IMR-90 (cell line): ENCODE measurements at regions not wholly inside any gene's neighbourhood (a gene's known extent, or its start where the extent isn't known, plus 50 kb on each side); places are given as distances from the start of the nearest gene placed in this dataset.

ENCODE experiments used
- ATAC-seq: fragments of 200-7000 bp; cut with Tn5 transposase; 2 replicates; pipeline ENCODE4 v1.9.1; 2020; ENCODE audit warnings: low read depth, mild to moderate bottlenecking, moderate library complexity
- BruUV-seq: library from RNA; stranded (reverse); fragments of 400-500 nt; replicated peaks from 2 replicates; lab custom pipeline; 2021; lab: Mats Ljungman, UMichigan
- CTCF ChIA-PET: fragments of 300-600 bp; formaldehyde crosslinking; extraction: SDS; loops from one replicate; lab custom pipeline; 2021; ENCODE audit warnings: antibody characterized with exemption; lab: Yijun Ruan, JAX
- POLR2A ChIA-PET: fragments of 300-600 bp; sonication (Branson Sonifier 250); formaldehyde crosslinking; loops from one replicate; lab custom pipeline; 2022; ENCODE audit warnings: antibody characterized with exemption; ENCODE audit not compliant: unreplicated experiment; lab: Charles Lee
- DNase-seq: peaks from one replicate; pipeline ENCODE4 v3.0.0; 2013
- H2AFZ ChIP-seq: replicated peaks from 2 replicates; pipeline ENCODE3; 2013; ENCODE audit warnings: low read length, mild to moderate bottlenecking; ENCODE audit not compliant: poor library complexity
- H2AK5ac ChIP-seq: 2 replicates; pipeline ENCODE4 v1.6.1; 2013; ENCODE audit warnings: low read depth, low read length, inconsistent platforms
- H2AK9ac ChIP-seq: replicated peaks from 2 replicates; pipeline ENCODE3; 2013; ENCODE audit warnings: mild to moderate bottlenecking, low read depth, low read length, moderate library complexity; ENCODE audit not compliant: poor library complexity
- H2BK120ac ChIP-seq: 2 replicates; pipeline ENCODE4 v1.6.1; 2013; ENCODE audit warnings: low read depth, low read length, inconsistent platforms
- H2BK15ac ChIP-seq: 3 replicates; pipeline ENCODE4 v1.6.1; 2013; ENCODE audit warnings: low read depth, low read length, inconsistent platforms
- H2BK20ac ChIP-seq: 2 replicates; pipeline ENCODE4 v1.6.1; 2013; ENCODE audit warnings: low read depth, mild to moderate bottlenecking, inconsistent platforms, low read length, moderate library complexity
- H2BK5ac ChIP-seq: 2 replicates; pipeline ENCODE4 v1.6.1; 2013; ENCODE audit warnings: mild to moderate bottlenecking, low read depth, low read length, inconsistent platforms; ENCODE audit not compliant: poor library complexity, severe bottlenecking
- H3K14ac ChIP-seq: replicated peaks from 2 replicates; pipeline ENCODE4 v1.6.1; 2013; ENCODE audit warnings: low read depth, low read length, inconsistent platforms
- H3K18ac ChIP-seq: 2 replicates; pipeline ENCODE4 v1.6.1; 2013; ENCODE audit warnings: low read depth, low read length, control low read depth
- H3K23ac ChIP-seq: 2 replicates; pipeline ENCODE4 v1.6.1; 2013; ENCODE audit warnings: low read depth, low read length, inconsistent platforms
- H3K27ac ChIP-seq: 2 replicates; pipeline ENCODE4 v1.5.1; 2013; ENCODE audit warnings: mild to moderate bottlenecking, control low read depth, low read length; ENCODE audit not compliant: insufficient read depth
- H3K27me3 ChIP-seq: 2 replicates; pipeline ENCODE4 v1.6.1; 2013; ENCODE audit warnings: low read length; ENCODE audit not compliant: control insufficient read depth, insufficient read depth
- H3K36me3 ChIP-seq: 2 replicates; pipeline ENCODE4 v1.6.1; 2013; ENCODE audit warnings: low read length, mixed read lengths; ENCODE audit not compliant: control insufficient read depth, insufficient read depth
- H3K4ac ChIP-seq: 2 replicates; pipeline ENCODE4 v1.6.1; 2013; ENCODE audit warnings: low read depth, low read length, inconsistent platforms
- H3K4me1 ChIP-seq: 2 replicates; pipeline ENCODE4 v1.6.1; 2013; ENCODE audit warnings: low read length, mixed read lengths; ENCODE audit not compliant: control insufficient read depth, insufficient read depth
- H3K4me2 ChIP-seq: 2 replicates; pipeline ENCODE4 v1.6.1; 2013; ENCODE audit warnings: low read depth, mild to moderate bottlenecking, control low read depth, low read length, moderate library complexity
- H3K4me3 ChIP-seq: 2 replicates; pipeline ENCODE4 v1.5.1; 2013; ENCODE audit warnings: low read depth, mild to moderate bottlenecking, control low read depth, low read length, moderate library complexity; ENCODE audit not compliant: insufficient read depth
- H3K56ac ChIP-seq: 2 replicates; pipeline ENCODE4 v1.6.1; 2013; ENCODE audit warnings: low read length, inconsistent platforms; ENCODE audit not compliant: insufficient read depth; ENCODE audit errors: extremely low read depth
- H3K79me1 ChIP-seq, 2 experiments: 2 replicates each; pipeline ENCODE4 v1.6.1; 2013; ENCODE audit warnings: low read length in 2 of 2, inconsistent platforms in 1 of 2, low read depth in 1 of 2
- H3K9ac ChIP-seq: 2 replicates; pipeline ENCODE4 v1.6.1; 2013; ENCODE audit warnings: low read depth, low read length, control low read depth
- H3K9me1 ChIP-seq: 2 replicates; pipeline ENCODE4 v1.6.1; 2013; ENCODE audit warnings: low read length, inconsistent platforms; ENCODE audit not compliant: insufficient read depth
- H3K9me3 ChIP-seq: 2 replicates; pipeline ENCODE4 v1.6.1; 2013; ENCODE audit warnings: low read length; ENCODE audit not compliant: control insufficient read depth, insufficient read depth
- H4K20me1 ChIP-seq: 2 replicates; pipeline ENCODE4 v1.6.1; 2013; ENCODE audit warnings: low read length, inconsistent platforms; ENCODE audit not compliant: insufficient read depth
- H4K5ac ChIP-seq: 2 replicates; pipeline ENCODE4 v1.6.1; 2013; ENCODE audit warnings: mild to moderate bottlenecking, low read depth, low read length, control low read depth
- H4K8ac ChIP-seq, 2 experiments: 2 replicates each; pipeline ENCODE4 v1.6.1; 2013; ENCODE audit warnings: low read depth in 2 of 2, low read length in 2 of 2, control low read depth in 1 of 2, inconsistent platforms in 1 of 2
- H4K91ac ChIP-seq: 2 replicates; pipeline ENCODE4 v1.6.1; 2013; ENCODE audit warnings: low read depth, low read length, inconsistent platforms; ENCODE audit not compliant: insufficient read depth
- BHLHE40 ChIP-seq: fragments of 150-350 bp; IDR thresholded peaks from 2 replicates; pipeline ENCODE4 v1.6.1; 2016; ENCODE audit warnings: mild to moderate bottlenecking, low read depth, low read length
- CEBPB ChIP-seq: IDR thresholded peaks from 2 replicates; pipeline ENCODE4 v1.6.1; 2012; ENCODE audit warnings: low read depth, low read length, improper control_type of control experiment
- CHD1 ChIP-seq: IDR thresholded peaks from 2 replicates; pipeline ENCODE4 v1.6.1; 2012; ENCODE audit warnings: low read depth, low read length, improper control_type of control experiment
- FOS ChIP-seq: fragments of 150-350 bp; IDR thresholded peaks from 2 replicates; pipeline ENCODE4 v1.6.1; 2016; ENCODE audit warnings: low read depth, low read length
- MAFK ChIP-seq: IDR thresholded peaks from 2 replicates; pipeline ENCODE4 v1.6.1; 2012; ENCODE audit warnings: low read depth, low read length, improper control_type of control experiment
- MAZ ChIP-seq: IDR thresholded peaks from 2 replicates; pipeline ENCODE4 v1.6.1; 2012; ENCODE audit warnings: low read depth, mild to moderate bottlenecking, low read length, improper control_type of control experiment, moderate library complexity, borderline replicate concordance
- MXI1 ChIP-seq: IDR thresholded peaks from 2 replicates; pipeline ENCODE4 v1.6.1; 2012; ENCODE audit warnings: low read depth, mild to moderate bottlenecking, low read length, moderate library complexity, borderline replicate concordance
- NFE2L2 ChIP-seq: fragments of 150-350 bp; IDR thresholded peaks from 2 replicates; pipeline ENCODE4 v1.6.1; 2016; ENCODE audit warnings: low read depth, mild to moderate bottlenecking, low read length
- POLR2A ChIP-seq: IDR thresholded peaks from 2 replicates; pipeline ENCODE4 v1.6.1; 2012; ENCODE audit warnings: mild to moderate bottlenecking, low read depth, low read length
- RAD21 ChIP-seq: IDR thresholded peaks from 2 replicates; pipeline ENCODE4 v1.6.1; 2012; ENCODE audit warnings: low read length, improper control_type of control experiment
- RCOR1 ChIP-seq: IDR thresholded peaks from 2 replicates; pipeline ENCODE4 v1.6.1; 2012; ENCODE audit warnings: mild to moderate bottlenecking, low read length, improper control_type of control experiment; ENCODE audit not compliant: insufficient replicate concordance
- RFX5 ChIP-seq: IDR thresholded peaks from 2 replicates; pipeline ENCODE4 v1.8.0; 2012; ENCODE audit warnings: low read depth, mild to moderate bottlenecking, low read length, moderate library complexity
- SMC3 ChIP-seq: fragments of 150-350 bp; IDR thresholded peaks from 2 replicates; pipeline ENCODE4 v1.6.1; 2016; ENCODE audit warnings: low read depth, mild to moderate bottlenecking, antibody characterized with exemption, low read length, moderate library complexity
- WGBS, 2 experiments: methylation state at CpG; one replicate each; pipeline versions ENCODE4 v1.1.5 to v1.1.7; 2013; ENCODE audit warnings: missing lambda C conversion rate in 2 of 2; ENCODE audit not compliant: insufficient read length in 1 of 2; ENCODE audit errors: extremely low coverage in 2 of 2; 5-methylcytosine and 5-hydroxymethylcytosine counted together
- dilution Hi-C: fragments of 300-500 bp; cut with HindIII; formaldehyde crosslinking; loops from one replicate; pipeline ENCODE4 v1.14.3; 2018; ENCODE audit warnings: low sequenced_read_pairs; ENCODE audit not compliant: unreplicated experiment
- in situ Hi-C: fragments of 300-500 bp; cut with MboI; formaldehyde crosslinking; loops from 3 replicates; pipeline ENCODE4 v1.14.3; 2019; ENCODE audit warnings: low sequenced_read_pairs, inconsistent platforms, mixed read lengths
- intact Hi-C: fragments of 100-400 bp; cut with micrococcal nuclease; formaldehyde crosslinking; loops from 2 replicates; pipeline ENCODE4 v1.10.0; 2022
- TF ChIP-seq, protein P1 (sequence below): conservative IDR thresholded peaks from 2 replicates; pipeline ENCODE4 v1.5.1; 2012; ENCODE audit warnings: mild to moderate bottlenecking, low read depth, low read length, improper control_type of control experiment
- TF ChIP-seq, protein P2 (sequence below): fragments of 150-350 bp; IDR thresholded peaks from 2 replicates; pipeline ENCODE4 v1.6.1; 2017; ENCODE audit warnings: mild to moderate bottlenecking, antibody characterized with exemption, low read length, low read depth
- TF ChIP-seq, protein P3 (sequence below): fragments of 150-350 bp; IDR thresholded peaks from 2 replicates; pipeline ENCODE4 v1.6.1; 2016; ENCODE audit warnings: low read depth, mild to moderate bottlenecking, low read length, moderate library complexity, borderline replicate concordance

DNA sequence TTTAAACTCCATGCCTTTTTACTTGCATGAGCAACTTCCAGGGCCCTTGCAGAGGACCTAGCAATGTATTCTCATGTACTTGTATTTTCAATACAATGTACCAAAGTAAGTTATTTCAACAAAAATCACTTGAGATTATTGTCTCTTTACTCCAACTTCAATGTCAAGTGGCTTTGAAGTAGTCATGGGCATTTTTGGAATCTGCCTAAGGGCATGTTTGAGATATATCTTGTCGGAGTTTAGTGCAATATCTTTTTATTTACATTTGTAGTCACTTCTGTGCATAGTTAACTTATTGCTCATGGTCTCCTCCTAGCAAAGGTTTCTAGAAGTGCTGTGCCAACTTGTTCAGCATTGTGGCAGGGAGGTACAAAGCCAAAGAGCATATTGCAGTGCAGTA, 508.7 kb upstream of the SEMA3D start:
- no peaks in the 10 kb centered on the region for H4K20me1 ChIP-seq
- peak; percentile 15 for DNase-seq

More for the DNA sequence above, 508.7 kb upstream of the SEMA3D start:
- Histone ChIP-seq H3K23ac (no peak overlapping the region), H3K27ac (no peak overlapping the region), H3K14ac (no peak overlapping the region), H2BK120ac (no peak overlapping the region), H2AFZ (no peak overlapping the region), H3K4ac (no peak overlapping the region), H4K5ac (no peak overlapping the region), H3K56ac (no peak overlapping the region), H3K27me3 (no peaks in the 10 kb centered on the region), H4K91ac (no peak overlapping the region), H3K4me2 (no peak overlapping the region), H2BK15ac (no peak overlapping the region), H3K4me1 (no peaks in the 10 kb centered on the region; the same call in 1 of the 2 replicates), H3K36me3 (no peaks in the 10 kb centered on the region), H4K8ac (no peak overlapping the region), H2AK9ac (no peak overlapping the region), H3K4me3 (no peak overlapping the region), H2BK20ac (no peak overlapping the region), H3K79me1 (no peaks in the 10 kb centered on the region), H3K9me3 (no peaks in the 10 kb centered on the region), H2BK5ac (no peak overlapping the region), H3K9ac (no peak overlapping the region), H2AK5ac (no peak overlapping the region), H3K9me1 (no peaks in the 10 kb centered on the region), H3K18ac (no peak overlapping the region)
- no TSS peak for BruUV-seq
- TF ChIP-seq MAFK, result no peak
- no peak for TF ChIP-seq MAZ
- no peak for TF ChIP-seq RAD21
- TF ChIP-seq, protein P1, sequence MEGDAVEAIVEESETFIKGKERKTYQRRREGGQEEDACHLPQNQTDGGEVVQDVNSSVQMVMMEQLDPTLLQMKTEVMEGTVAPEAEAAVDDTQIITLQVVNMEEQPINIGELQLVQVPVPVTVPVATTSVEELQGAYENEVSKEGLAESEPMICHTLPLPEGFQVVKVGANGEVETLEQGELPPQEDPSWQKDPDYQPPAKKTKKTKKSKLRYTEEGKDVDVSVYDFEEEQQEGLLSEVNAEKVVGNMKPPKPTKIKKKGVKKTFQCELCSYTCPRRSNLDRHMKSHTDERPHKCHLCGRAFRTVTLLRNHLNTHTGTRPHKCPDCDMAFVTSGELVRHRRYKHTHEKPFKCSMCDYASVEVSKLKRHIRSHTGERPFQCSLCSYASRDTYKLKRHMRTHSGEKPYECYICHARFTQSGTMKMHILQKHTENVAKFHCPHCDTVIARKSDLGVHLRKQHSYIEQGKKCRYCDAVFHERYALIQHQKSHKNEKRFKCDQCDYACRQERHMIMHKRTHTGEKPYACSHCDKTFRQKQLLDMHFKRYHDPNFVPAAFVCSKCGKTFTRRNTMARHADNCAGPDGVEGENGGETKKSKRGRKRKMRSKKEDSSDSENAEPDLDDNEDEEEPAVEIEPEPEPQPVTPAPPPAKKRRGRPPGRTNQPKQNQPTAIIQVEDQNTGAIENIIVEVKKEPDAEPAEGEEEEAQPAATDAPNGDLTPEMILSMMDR, result no peak
- TF ChIP-seq FOS, result no peak
- TF ChIP-seq BHLHE40, result no peak
- TF ChIP-seq, protein P2, sequence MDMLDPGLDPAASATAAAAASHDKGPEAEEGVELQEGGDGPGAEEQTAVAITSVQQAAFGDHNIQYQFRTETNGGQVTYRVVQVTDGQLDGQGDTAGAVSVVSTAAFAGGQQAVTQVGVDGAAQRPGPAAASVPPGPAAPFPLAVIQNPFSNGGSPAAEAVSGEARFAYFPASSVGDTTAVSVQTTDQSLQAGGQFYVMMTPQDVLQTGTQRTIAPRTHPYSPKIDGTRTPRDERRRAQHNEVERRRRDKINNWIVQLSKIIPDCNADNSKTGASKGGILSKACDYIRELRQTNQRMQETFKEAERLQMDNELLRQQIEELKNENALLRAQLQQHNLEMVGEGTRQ, result no peak
- no peak for TF ChIP-seq CEBPB
- TF ChIP-seq POLR2A, result no peak
- TF ChIP-seq MXI1, result no peak
- no peak for TF ChIP-seq RFX5
- no peak for TF ChIP-seq NFE2L2
- no peak for TF ChIP-seq SMC3
- no peak for TF ChIP-seq RCOR1
- TF ChIP-seq, protein P3, sequence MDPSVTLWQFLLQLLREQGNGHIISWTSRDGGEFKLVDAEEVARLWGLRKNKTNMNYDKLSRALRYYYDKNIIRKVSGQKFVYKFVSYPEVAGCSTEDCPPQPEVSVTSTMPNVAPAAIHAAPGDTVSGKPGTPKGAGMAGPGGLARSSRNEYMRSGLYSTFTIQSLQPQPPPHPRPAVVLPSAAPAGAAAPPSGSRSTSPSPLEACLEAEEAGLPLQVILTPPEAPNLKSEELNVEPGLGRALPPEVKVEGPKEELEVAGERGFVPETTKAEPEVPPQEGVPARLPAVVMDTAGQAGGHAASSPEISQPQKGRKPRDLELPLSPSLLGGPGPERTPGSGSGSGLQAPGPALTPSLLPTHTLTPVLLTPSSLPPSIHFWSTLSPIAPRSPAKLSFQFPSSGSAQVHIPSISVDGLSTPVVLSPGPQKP, result no peak
- no peak for TF ChIP-seq CHD1
- ChIA-PET CTCF (interaction anchor here (0.9 kb wide), 1 partner anchor 9 kb away, joined by 3 read pairs; no protein-coding TSS in a partner anchor), POLR2A (no interaction called here)
- WGBS, 2 experiments, result no CpG with 5 or more reads among the region's 1 CpG
- ATAC-seq, result peak; percentile 44
- intact Hi-C loops, result no loop called here
- in situ Hi-C loops, result no loop called here
- dilution Hi-C loops, result no loop called here
